HG03175 (cell line): ENCODE measurements at regions not wholly inside any gene's neighbourhood (a gene's known extent, or its start where the extent isn't known, plus 50 kb on each side); places are given as distances from the start of the nearest gene placed in this dataset.

ENCODE experiments used
- ATAC-seq: cut with Tn5 transposase; IDR thresholded peaks from one replicate; pipeline ENCODE4 v1.9.1; 2021; ENCODE audit warnings: mild to moderate bottlenecking, moderate library complexity; ENCODE audit not compliant: unreplicated experiment

DNA sequence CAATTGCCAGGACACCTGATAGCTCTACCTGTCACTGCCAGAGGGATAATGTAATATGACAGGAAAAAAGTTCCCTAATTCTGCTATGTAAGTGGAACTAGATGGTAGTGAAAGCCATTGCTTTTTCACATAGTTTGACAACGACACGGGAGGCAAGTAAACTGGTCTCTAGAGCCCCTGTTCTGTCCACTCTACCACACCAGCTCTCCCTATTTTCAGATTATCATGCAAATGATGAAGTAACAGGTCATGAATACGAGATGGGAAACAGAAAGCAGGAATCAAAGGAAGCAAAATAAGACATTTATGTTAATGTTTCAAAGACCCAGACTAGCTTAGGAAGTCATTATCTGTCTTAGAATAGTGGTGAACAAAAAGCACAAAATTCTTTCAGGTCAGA, 56.2 kb downstream of the TAF11L14 start:
- no peak for ATAC-seq

DNA sequence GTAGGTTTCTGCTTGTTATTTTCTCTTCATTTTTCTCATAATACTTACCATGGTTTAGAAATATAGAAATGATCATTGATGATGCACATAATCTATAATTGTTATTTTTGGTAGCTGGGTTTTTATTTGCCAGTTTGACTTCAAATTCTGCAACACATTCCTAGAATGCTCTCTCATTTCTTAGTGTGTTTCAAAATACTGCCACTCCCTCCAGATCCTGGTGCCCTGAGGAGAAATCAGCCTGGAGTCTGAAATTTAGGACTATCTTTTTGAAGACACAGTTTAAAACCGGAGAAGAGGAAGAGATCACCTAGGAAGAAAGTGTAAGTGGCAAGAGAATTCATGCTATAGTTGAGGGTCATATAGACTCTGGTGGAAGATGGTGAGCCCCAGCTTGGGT, 57.5 kb downstream of the TAF11L14 start:
- ATAC-seq: no peak

DNA sequence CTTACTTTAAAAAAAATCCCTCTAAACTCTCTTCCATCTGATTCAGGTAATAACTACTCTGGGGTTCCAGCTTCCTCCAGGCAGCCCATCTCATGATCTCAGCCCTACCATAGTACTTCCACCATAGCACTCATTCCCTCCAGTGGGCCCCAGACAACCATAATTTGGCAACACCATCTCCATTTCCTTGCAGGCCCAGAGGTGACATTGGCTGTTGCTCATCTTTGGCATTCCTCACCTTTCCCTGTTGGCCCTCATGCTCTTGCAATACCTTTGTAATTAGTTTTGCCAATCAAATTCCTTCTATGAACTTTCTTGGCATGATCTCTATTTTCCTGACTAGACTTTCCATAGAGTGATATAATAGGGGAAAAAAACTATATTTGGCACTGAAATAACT, 60.1 kb downstream of the TAF11L14 start:
- no peak for ATAC-seq

DNA sequence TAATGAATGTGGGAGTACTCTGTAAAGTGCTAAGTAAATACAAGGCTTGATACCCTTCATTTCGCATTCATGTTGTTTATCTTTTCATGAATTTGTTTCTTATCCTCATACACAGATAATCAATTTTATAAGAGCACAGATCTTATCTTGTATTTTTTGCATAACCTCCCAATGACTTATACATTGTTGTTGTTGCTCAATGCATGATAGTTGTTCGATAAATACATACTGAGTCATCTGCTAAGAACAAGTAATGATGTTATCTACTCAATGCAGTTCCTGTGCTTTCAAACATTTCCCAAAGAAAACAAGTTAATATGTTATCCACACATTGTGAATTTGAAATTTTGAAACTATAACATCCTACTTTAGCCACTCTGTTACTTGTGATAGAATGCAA, 60.7 kb downstream of the TAF11L14 start:
- ATAC-seq: no peak

DNA sequence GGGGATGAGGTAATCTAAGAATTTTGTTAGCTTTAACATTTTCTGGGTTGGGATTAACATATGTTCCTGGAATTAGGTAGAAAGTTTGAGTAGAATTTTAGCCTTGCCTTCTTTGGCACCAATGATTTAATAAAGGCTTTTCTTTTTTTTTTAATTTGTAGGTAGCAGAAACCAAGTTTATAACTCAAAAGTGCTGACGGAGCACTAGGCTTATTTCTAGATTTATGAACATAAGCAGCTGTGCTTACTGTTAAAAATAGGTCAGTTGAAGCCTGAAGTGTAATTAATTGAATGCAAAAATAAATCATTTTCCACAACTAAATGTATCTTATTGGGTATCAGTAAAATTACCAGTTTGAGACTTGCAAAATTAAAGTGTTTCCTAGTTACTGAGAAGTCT, 62.4 kb downstream of the TAF11L14 start:
- ATAC-seq: no peak

DNA sequence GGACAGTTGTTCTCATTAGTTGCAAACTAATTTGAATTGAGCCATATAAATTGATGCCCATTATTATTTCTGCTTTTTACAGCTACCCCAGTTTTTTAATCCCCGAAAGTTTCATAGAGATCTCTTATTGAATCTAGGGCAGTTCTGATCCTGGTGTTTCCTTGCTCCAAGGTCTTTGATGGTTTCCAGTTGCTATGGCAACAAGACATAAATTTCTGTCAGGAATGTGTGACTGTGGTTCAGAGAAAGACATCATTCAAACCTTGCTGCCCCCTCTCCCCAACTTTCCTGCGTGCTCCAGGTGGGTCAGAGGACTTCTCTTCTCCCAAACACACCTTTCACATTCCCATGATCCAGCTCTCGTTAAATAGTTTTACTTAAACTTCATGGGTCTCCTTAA, 63.4 kb downstream of the TAF11L14 start:
- no peak for ATAC-seq

DNA sequence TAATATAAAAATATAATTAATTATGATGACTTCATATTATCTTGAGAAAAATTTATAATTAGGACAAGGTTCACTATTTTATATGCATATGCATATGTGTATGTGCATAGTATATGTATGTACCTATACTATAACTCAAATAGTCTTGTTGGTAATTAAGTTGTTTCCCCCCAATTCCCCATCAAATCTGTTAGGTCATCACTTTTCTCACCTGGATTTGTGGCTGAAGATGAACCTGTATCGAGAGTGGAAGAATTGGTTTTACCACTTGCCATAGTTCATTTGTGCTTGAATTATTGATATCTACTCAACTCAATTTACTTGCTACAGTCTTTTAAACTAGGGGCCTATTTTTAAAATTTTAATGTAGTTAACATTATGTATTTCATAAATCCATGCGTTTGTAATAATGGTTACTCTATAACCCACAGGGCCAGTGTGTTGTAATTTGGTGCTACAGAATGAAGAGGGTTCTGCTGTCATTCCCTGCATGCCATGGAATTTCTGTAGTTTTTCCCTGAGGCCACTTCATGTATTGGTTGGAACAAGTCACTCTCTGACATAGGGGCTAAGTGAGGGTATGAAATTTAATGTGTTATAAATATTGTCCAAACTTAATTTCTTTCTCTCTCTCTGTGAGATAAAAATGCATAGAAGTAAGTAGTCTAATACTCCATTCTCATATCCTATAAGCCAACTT, 74.9 kb downstream of the TAF11L14 start:
- no peak for ATAC-seq

DNA sequence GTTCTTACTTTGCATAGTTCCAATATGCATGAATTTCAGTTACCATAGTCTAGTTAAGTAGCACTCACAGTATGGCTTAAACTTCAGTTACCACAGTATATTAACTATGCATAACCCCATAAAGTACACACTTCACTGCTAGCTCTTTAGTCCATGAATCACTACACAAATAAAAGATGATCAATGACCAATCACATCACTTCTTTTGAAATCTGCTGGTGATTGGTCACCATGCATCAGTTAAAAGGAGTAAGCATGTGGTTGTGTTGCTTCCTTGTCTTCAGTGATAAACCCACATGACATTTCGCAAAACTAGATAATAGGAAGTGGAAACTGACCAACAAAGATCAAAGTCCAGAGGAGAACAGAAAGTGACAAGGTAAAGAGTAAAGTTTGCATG, 79.0 kb downstream of the TAF11L14 start:
- ATAC-seq: no peak

DNA sequence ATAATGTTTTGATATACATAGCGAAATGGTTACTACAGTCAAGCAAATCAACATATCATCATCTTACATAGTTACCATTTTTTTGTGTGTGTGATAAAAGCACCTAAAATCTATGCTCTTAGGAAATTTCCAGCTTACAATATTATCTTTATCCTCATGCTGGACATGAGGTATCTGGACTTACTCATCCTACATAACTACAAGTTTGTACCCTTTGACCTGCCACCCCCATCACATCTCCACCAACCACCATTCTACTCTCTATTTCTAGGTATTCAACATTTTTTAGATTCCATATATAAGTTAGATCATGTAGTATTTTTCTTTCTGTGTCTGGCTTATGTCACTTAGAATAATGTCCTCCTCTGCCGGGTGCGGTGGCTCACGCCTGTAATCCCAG, 79.9 kb downstream of the TAF11L14 start:
- ATAC-seq: no peak

DNA sequence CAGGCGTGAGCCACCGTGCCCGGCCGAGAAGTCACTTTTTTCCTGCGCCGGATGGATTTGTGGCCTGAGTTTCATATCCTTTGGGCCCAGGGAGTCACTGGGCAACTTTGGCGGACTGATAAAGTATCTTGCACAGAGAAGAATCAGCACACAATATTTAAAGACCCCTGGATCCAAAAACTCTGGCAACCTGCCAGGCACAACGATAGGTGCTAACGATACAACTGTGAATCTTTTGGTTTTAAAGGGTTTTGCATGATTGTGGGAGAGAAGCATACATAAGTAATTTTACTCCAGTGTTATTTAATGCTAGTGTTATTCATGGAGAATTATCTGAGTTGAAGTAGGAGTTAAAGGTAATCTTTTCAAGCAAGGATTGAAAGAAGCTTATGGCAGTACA, 85.3 kb downstream of the TAF11L14 start:
- no peak for ATAC-seq

DNA sequence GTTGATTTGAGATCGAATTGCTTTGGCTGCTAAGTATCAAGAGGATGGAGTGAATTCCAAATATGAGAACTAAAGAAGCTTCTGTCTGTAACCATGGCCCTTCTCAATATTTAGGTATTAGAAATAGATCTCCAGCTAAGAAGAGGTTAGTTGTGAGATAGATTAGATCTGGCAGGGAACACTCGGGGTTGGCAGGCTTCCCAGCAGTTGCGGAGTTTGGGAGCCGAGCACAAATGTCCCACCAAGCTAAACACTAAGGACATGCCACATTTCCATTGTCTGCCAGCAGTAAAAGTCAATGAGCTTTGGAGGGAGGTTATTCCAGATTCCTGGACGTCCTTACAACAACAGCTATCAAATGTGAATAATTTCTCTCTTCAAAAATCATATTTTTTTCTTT, 85.8 kb downstream of the TAF11L14 start:
- no peak for ATAC-seq

DNA sequence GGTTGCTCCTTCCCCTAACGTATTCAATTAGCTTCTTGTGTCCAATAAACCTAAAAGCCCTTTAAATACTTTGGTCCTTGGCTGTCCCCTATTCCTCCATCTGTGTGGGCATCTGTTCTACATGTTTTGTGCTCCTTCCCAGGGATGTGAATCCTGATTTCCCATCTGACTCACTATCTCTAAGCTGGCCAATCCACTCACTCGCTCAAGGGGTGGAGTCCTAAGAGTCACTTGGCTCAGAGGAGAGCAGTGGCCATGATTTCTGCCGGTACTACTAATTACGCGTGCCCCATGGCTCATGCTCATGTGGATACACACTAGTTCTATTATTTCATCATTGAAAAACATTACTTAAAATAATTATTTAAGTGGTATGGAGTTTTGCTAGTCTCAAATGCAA, 89.6 kb downstream of the TAF11L14 start:
- no peak for ATAC-seq

DNA sequence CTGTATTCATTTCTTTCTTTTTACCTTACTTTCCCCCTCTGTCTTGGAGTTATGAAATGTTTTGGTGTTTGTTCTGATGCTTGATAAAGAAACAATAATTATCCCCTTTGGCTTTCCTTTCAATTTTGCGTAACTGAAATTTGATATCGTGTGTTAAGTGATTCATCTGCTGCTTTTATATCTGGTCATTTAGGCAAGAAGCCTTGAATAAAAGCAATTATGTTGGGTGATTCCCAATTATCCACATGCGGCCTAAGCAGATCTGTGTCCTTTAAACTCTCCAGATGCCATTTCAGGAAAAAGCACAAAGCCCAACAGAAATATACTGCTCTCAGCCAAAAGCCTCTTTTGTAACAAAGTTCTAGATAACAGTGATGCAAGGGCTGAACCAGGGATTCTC, 92.8 kb downstream of the TAF11L14 start:
- ATAC-seq: no peak

DNA sequence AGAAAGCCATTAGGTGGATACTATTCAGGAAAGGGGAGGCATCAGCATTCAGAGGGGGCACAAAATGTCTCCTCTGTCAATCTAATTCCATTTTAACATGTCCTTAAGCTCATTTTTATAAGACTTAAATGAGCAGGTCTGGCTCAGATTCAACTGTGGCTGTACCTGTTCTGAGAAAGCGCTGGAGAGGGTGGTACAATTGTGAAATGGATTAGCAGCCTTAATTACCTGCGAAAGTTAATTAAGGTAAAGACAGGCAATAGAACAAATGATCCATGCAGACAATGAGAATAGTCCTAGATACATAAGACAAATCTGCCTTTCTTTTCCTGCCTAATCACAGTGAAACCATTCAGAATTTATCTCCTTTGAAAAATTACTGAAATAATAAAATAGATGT, 96.2 kb downstream of the TAF11L14 start:
- no peak for ATAC-seq

DNA sequence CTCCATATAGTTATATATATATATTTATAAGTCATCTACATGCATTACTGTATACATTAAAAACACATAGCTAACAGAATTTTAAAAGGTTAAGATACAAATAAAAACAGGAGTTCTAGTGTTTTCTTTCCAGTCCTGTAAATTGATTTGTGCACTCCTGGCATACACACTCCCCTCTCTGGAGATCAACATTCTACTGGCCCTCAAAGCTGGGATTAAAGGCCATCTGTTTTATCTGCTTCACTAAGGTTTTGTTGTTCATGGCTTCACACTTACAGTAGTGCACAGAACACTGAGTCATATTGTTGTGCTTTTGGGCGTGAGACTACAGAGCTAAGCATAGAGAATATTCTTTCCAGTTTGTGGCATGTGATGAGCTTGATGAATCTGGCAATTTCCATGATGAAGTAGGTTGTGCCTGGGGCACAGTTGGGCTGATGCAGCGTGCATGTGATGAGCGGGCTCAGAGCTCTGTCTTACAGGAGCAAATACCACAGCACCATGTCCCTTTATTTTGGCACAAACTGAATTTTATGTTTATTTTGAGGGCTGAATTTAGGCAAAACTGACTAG, 98.2 kb downstream of the TAF11L14 start:
- no peak for ATAC-seq

DNA sequence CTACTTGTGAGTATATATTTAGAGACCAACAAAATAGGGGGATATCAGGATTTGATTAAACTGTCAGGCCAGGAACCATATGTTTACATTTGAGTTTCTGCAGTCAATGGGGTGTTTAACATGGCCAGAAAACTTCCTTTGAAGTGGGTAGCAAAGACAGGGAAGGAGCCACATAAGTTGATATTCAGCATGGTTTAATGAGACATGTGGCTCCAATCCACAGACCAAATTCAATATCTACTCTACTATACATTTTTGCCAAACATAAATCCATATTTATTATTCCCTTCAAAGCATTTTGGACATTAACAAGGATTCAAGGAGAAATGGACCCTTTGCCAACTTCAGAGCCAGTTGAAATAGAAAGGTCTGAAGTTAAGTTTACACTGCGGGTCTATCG, 99.8 kb downstream of the TAF11L14 start:
- ATAC-seq: no peak

DNA sequence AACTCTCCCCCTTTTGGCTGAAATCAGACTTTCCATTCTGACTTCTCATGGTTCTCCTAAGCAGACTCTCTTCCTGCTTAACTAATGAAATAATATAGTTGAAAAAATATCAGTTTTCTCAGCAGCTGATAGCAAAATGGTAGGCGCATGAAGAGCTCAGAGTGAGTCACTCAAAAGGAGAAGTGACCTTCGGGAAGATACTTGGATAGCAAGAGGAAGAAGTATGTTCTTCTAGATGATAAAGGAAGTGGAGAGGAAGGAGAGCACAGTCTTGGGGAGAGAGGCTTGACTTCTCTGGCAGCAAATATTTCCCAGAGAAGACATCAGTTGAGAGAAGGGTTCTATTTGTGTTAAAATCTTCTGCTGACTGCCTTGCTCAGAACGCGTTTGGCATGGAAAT, 101.5 kb downstream of the TAF11L14 start:
- ATAC-seq: no peak

DNA sequence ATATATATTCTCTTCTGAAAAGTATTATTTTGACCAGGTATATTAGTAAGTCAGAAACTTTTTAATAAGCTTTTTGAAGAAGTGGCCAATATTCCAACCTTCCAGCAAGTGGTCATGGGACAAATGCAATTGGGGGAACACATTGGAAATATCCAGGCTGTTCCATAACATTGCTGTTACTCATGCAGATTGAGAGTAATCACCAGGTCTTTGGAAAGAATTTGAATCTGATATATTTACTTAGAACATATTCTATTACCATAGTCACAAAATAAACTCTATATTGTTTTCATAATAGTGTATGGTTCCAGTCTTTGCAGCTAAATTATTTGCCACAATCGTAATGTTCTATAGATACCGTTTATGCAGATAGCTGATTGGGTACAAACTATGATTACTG, 102.8 kb downstream of the TAF11L14 start:
- no peak for ATAC-seq

DNA sequence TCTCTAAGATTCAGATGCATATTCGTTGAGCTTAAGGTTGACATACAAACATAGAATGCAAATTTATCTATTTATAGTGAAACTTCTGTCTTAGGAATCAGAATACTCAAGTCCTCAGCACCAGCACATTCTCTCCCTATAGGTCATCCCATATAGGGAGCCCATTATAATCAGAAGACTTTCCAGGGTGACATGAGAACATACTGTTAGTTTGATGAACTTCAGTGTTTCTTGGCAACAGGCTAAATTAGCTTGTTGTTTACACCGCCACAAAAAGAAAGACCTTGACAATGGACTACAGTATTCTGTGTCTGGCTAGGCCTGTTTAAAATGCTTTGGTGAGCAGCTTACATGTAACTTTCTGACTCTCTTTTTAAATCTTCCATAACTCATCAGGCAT, 104.2 kb downstream of the TAF11L14 start:
- ATAC-seq: no peak

DNA sequence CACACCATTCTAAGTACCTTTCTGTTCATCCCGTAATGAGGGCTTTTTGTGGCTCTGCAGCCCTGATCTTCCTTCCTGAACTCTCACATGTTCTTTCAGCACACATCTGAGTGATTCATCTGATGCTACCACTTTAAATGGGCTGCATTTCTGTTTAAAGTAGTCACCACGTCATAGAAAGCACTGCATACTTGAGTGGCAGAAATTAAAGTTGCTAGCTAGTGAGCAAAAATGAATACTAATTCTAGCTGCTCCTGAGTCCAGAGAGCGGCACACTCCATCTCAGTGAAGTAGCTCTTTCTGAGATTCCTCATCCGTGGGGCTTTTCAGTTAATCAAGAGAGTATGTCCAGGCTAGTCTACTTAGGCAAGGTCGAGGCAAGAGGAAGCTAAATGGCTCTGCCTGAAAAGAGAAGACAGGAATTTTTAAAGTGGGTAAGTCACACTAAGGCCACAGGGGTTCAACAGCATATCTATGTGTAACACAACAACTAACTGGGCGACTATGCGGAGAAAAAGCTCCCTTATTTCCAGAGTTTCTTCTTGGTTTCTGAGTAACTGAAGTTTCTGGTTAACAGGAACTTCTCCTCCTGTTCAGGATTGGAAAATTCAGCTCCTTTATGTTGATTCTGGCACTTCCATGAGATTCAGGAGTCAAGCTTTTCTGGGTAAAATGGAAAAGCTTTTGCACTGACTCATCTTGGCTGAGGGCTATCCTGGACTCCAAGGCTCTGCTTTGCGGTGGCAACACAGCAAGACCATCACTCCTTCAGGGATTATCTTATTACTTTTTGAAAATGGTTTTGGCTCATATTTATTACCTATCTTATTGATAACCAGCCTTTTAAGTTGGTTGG, 109.5 kb downstream of the TAF11L14 start:
- ATAC-seq: no peak

DNA sequence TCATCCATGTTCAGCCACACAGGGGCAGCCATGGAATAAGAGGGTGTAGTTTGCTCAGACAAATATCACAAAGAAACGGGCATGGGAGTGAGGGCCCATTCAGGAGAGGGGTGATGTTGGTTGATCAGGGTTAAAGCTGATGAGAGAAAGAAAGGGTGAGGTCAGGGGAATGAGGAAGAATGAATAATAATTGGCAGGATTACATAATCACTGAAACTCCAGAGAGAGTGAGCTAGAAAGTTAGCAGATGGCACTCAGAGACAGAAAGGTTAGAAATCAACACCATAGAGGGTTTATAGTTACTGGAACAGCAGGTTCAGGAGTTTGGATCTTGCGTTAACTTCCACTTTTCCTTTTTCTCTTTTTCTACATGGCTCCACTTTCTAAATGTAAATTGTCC, 113.9 kb downstream of the TAF11L14 start:
- no peak for ATAC-seq

DNA sequence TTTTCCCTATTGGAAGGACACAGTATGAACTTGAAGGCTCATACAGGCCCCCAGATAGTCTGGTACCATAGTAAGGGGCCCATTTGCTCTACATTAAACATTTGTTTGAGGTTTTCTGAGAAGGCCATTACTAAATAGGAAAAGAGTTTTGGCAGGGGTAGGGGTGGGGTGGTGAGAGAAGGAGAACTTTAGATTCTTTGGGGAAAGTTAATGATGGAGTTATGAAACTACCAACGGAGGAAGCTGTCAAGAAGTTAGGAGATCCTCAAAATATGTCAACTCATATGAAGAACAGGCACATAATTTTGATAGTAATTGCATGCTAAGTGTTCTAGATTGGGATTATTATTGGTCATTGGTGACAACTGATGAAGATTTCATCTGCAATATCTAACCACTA, 114.7 kb downstream of the TAF11L14 start:
- no peak for ATAC-seq
